OCI-LY3 (cell line): ENCODE measurements at regions not wholly inside any gene's neighbourhood (a gene's known extent, or its start where the extent isn't known, plus 50 kb on each side); places are given as distances from the start of the nearest gene placed in this dataset.

Experiments used
- EZH2phosphoT487 ChIP-seq: fragments of 200-600 bp; shearing (Covaris generic); IDR thresholded peaks from 2 replicates; pipeline ENCODE4 v1.6.1; 2018; ENCODE audit warnings: antibody characterized with exemption, mixed run types, low read depth
- TF ChIP-seq, protein P1 (sequence below): fragments of 200-600, 300-600 bp; sonication (generic); IDR thresholded peaks from 2 replicates; pipeline ENCODE4 v1.5.1; 2014; ENCODE audit warnings: antibody characterized with exemption, low read length, low read depth

DNA sequence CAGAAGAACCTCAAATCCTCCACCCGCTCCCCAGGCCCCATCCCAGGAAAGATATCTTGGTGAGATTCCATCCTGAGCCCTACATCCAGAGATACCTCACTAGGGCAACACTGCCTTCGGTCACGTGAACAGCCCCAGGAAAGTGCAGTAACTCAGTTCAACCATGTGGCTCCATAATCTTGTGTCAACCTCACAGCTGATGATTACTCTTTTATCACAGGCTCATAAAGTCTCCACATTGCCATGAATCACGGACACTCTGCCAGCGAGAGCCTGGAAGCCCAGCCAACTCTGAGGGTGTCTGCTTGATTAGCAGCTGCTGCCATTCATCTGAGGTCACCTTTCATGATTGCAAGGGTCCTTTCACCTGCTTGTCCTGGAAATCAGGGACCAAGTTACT is 175.8 kb upstream of the LRFN2 start:
- TF ChIP-seq, protein P1, sequence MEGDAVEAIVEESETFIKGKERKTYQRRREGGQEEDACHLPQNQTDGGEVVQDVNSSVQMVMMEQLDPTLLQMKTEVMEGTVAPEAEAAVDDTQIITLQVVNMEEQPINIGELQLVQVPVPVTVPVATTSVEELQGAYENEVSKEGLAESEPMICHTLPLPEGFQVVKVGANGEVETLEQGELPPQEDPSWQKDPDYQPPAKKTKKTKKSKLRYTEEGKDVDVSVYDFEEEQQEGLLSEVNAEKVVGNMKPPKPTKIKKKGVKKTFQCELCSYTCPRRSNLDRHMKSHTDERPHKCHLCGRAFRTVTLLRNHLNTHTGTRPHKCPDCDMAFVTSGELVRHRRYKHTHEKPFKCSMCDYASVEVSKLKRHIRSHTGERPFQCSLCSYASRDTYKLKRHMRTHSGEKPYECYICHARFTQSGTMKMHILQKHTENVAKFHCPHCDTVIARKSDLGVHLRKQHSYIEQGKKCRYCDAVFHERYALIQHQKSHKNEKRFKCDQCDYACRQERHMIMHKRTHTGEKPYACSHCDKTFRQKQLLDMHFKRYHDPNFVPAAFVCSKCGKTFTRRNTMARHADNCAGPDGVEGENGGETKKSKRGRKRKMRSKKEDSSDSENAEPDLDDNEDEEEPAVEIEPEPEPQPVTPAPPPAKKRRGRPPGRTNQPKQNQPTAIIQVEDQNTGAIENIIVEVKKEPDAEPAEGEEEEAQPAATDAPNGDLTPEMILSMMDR: no peak
- no peak for TF ChIP-seq EZH2phosphoT487
